ENCODE measurements at regions not wholly inside any gene's neighbourhood (a gene's known extent, or its start where the extent isn't known, plus 50 kb on each side); places are given as distances from the start of the nearest gene placed in this dataset.
"Not testable (repeated sequence)": the region's sequence is repeated elsewhere in the genome, so short reads cannot be mapped to it uniquely, and the experiment has no call there.

- H3K4me3 ChIP-seq (ENCODE audit: low read depth, low read length): no peak overlapping the region
- H3K27me3 ChIP-seq (ENCODE audit: control insufficient read depth, insufficient read depth, low read length): no peaks in the 10 kb centered on the region
- DNase-seq (ENCODE audit: low read depth): peak; percentile 38
- H3K36me3 ChIP-seq (ENCODE audit: control insufficient read depth, insufficient read depth, low read length): no peaks in the 10 kb centered on the region
- TF ChIP-seq CTCF (IDR thresholded peaks at IDR 0.05; ENCODE audit: insufficient read depth, low read length, poor library complexity, severe bottlenecking): no peak
These were observed 187.9 kb upstream of the ARID1B start for GRCh38 chr6:156589281-156589680.

- TF ChIP-seq CTCF (IDR thresholded peaks at IDR 0.05; ENCODE audit: insufficient read depth, low read length, poor library complexity, severe bottlenecking): no peak
- no peak overlapping the region for H3K4me3 ChIP-seq (ENCODE audit: low read depth, low read length)
- no peaks in the 10 kb centered on the region for H3K27me3 ChIP-seq (ENCODE audit: control insufficient read depth, insufficient read depth, low read length)
- no peak for DNase-seq (ENCODE audit: low read depth)
- H3K36me3 ChIP-seq (ENCODE audit: control insufficient read depth, insufficient read depth, low read length): no peaks in the 10 kb centered on the region
These were observed 189.4 kb upstream of the ARID1B start for GRCh38 chr6:156587751-156588301.

- Histone ChIP-seq H3K4me3 (ENCODE audit: low read depth, low read length) (no peak overlapping the region), H3K27me3 (ENCODE audit: control insufficient read depth, insufficient read depth, low read length) (no peaks in the 10 kb centered on the region), H3K36me3 (ENCODE audit: control insufficient read depth, insufficient read depth, low read length) (no peaks in the 10 kb centered on the region)
- TF ChIP-seq CTCF (IDR thresholded peaks at IDR 0.05; ENCODE audit: insufficient read depth, low read length, poor library complexity, severe bottlenecking): no peak
- DNase-seq (ENCODE audit: low read depth): no peak
These were observed 190.1 kb upstream of the ARID1B start for GRCh38 chr6:156587071-156587470.

- H3K4me3 ChIP-seq (ENCODE audit: low read depth, low read length): no peak overlapping the region
- no peaks in the 10 kb centered on the region for H3K36me3 ChIP-seq (ENCODE audit: control insufficient read depth, insufficient read depth, low read length)
- H3K27me3 ChIP-seq (ENCODE audit: control insufficient read depth, insufficient read depth, low read length): no peaks in the 10 kb centered on the region
- DNase-seq (ENCODE audit: low read depth): no peak
- no peak for TF ChIP-seq CTCF (IDR thresholded peaks at IDR 0.05; ENCODE audit: insufficient read depth, low read length, poor library complexity, severe bottlenecking)
These were observed 191.3 kb upstream of the ARID1B start for GRCh38 chr6:156585859-156586258.

- not testable (repeated sequence) for DNase-seq (ENCODE audit: low read depth); H3K36me3 ChIP-seq (ENCODE audit: control insufficient read depth, insufficient read depth, low read length); H3K4me3 ChIP-seq (ENCODE audit: low read depth, low read length); H3K27me3 ChIP-seq (ENCODE audit: control insufficient read depth, insufficient read depth, low read length)
These were observed 193.1 kb upstream of the ARID1B start for GRCh38 chr6:156584121-156584520.

GRCh38 chr6:156583083-156583482 is 194.1 kb upstream of the ARID1B start:
- Histone ChIP-seq H3K4me3 (ENCODE audit: low read depth, low read length) (no peak overlapping the region), H3K27me3 (ENCODE audit: control insufficient read depth, insufficient read depth, low read length) (no peaks in the 10 kb centered on the region), H3K36me3 (ENCODE audit: control insufficient read depth, insufficient read depth, low read length) (no peaks in the 10 kb centered on the region)
- TF ChIP-seq CTCF (IDR thresholded peaks at IDR 0.05; ENCODE audit: insufficient read depth, low read length, poor library complexity, severe bottlenecking): no peak
- DNase-seq (ENCODE audit: low read depth): no peak
